ENCODE measurements at regions not wholly inside any gene's neighbourhood (a gene's known extent, or its start where the extent isn't known, plus 50 kb on each side); places are given as distances from the start of the nearest gene placed in this dataset.

DNA sequence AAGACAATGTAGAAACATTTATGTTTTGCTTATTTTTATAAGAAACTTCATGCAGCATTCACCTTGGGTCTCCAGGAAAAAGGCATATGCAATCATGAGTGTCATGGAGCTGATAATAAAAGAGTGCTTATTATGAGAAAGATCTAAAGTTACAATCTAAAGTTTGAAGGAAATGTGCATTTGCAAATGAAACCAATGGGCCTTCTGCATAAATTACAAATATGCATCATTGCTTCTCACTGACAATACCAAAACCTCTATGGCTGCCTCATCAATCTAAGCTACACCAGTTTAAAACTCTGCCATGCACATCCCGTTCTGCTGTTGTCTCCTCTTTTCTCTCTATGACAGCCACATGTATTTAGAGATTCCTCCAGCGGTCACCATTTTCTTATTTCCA lies 103.2 kb upstream of the ABI3BP start:
- 94 to 96% methylated on average over 2 of the region's 2 CpGs for WGBS, 2 donors
- no peak for TF ChIP-seq EP300 (IDR thresholded peaks at IDR 0.05)
- no peak for TF ChIP-seq CTCF (IDR thresholded peaks at IDR 0.05)
- TF ChIP-seq POLR2A (IDR thresholded peaks at IDR 0.05), result no peak
- no peak for TF ChIP-seq POLR2AphosphoS5 (IDR thresholded peaks at IDR 0.05)
- ATAC-seq (ENCODE audit: low FRiP score in 2 of 2), result no peak
- no peaks in the 10 kb centered on the region for H3K4me1 ChIP-seq
- no peaks in the 10 kb centered on the region for H3K36me3 ChIP-seq
- H3K27ac ChIP-seq, result no peak overlapping the region
- H3K27me3 ChIP-seq, result no peaks in the 10 kb centered on the region
- no peak for DNase-seq
- no peaks in the 10 kb centered on the region for H3K9me3 ChIP-seq
- no peak overlapping the region for H3K4me3 ChIP-seq

DNA sequence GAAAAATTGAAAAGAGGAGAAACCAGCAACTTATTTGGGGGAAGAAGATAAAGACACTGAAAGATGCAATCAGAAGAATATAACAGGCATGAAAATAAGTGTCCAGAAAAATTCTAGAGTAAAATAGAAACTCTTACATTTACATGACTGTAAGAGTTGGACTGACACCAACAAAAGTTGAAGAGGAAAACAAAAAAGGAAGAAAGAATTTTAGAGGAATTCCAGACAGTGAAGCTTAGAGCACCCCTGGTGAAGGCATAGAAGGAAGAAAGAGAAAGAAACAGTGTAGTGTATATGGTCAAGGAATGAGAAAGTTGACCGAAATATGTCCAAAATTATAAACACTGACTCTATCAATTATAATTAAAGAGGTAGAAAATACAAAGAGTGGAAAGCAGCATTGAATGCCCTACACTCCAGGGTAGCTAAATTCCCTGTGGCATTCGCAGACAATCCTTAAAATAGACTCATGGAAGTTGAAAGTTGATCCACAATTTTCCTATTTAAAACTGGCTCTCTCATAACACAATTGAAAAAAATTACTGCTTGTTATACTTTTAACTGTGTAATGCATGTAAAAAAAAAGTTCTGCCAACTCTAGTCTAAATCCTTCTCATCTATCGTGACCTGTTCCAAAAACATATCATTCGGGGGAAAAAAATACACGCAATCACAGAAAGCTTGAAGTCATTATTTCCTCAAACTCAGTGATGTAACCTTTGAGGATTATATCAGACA lies 102.6 kb upstream of the ABI3BP start:
- no peak for ATAC-seq (ENCODE audit: low FRiP score in 2 of 2)
- Histone ChIP-seq H3K4me1 (no peaks in the 10 kb centered on the region), H3K9me3 (no peaks in the 10 kb centered on the region), H3K27ac (no peak overlapping the region), H3K4me3 (no peak overlapping the region), H3K36me3 (no peaks in the 10 kb centered on the region), H3K27me3 (no peaks in the 10 kb centered on the region)
- WGBS, 2 donors, result 82 to 85% methylated on average over 5 of the region's 5 CpGs
- no peak for DNase-seq
- no peak for TF ChIP-seq CTCF (IDR thresholded peaks at IDR 0.05)
- no peak for TF ChIP-seq POLR2A (IDR thresholded peaks at IDR 0.05)
- no peak for TF ChIP-seq EP300 (IDR thresholded peaks at IDR 0.05)
- TF ChIP-seq POLR2AphosphoS5 (IDR thresholded peaks at IDR 0.05), result no peak

DNA sequence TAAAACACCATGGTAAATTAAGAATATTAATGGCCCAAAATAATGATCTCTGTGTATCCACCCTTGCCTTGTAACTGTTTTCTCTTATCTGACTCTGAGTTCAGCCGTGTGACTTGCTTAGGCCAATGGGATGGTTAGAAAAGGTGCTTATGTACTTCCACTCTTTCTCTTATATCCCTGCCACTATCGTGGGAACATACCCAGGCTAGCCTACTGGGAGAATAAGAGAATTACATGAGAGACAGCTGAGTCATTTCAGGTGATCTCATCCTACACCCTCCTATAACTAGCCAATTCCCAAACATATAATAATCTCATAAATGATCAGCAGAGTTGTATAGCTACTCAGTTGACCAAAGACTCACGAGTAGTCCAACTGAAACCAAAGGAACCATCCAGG lies 98.3 kb upstream of the ABI3BP start:
- DNase-seq, result no peak
- no peak for TF ChIP-seq EP300 (IDR thresholded peaks at IDR 0.05)
- TF ChIP-seq POLR2A (IDR thresholded peaks at IDR 0.05), result no peak
- TF ChIP-seq CTCF (IDR thresholded peaks at IDR 0.05), result no peak
- TF ChIP-seq POLR2AphosphoS5 (IDR thresholded peaks at IDR 0.05), result no peak
- no peak for ATAC-seq (ENCODE audit: low FRiP score in 2 of 2)
- Histone ChIP-seq H3K9me3 (no peaks in the 10 kb centered on the region), H3K4me1 (no peaks in the 10 kb centered on the region), H3K27me3 (no peaks in the 10 kb centered on the region), H3K4me3 (no peak overlapping the region), H3K36me3 (no peaks in the 10 kb centered on the region), H3K27ac (no peak overlapping the region)
- WGBS, 2 donors, result 88% methylated on average over 3 of the region's 3 CpGs

DNA sequence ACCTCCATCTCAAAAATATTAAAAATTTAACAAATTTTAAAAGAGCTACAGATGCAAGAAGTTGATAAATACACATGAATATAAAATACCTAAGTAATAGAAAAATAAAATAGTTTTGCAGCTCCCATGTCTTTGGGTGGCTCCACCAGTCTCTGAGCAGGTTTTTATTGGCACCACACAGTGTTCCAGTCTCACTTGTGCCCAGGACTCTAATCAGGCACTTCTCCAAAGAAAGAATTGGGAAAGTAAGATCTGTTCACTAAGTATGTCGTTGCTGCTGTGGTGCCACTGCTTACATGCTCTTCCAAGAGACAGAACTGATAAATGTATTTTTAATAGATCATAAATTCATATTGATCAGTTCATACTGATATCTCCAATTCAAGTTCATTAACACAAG lies 92.5 kb upstream of the ABI3BP start:
- ATAC-seq (ENCODE audit: low FRiP score in 2 of 2), result no peak

More for the DNA sequence above, 92.5 kb upstream of the ABI3BP start:
- no peak overlapping the region for H3K4me3 ChIP-seq
- H3K27me3 ChIP-seq, result no peaks in the 10 kb centered on the region
- no peak for TF ChIP-seq POLR2AphosphoS5 (IDR thresholded peaks at IDR 0.05)
- TF ChIP-seq EP300 (IDR thresholded peaks at IDR 0.05), result no peak
- TF ChIP-seq CTCF (IDR thresholded peaks at IDR 0.05), result no peak
- TF ChIP-seq POLR2A (IDR thresholded peaks at IDR 0.05), result no peak
- no peak for DNase-seq
- no peak overlapping the region for H3K27ac ChIP-seq
- 70 to 72% methylated on average over 1 of the region's 1 CpG for WGBS, 2 donors
- H3K9me3 ChIP-seq, result no peaks in the 10 kb centered on the region
- no peaks in the 10 kb centered on the region for H3K4me1 ChIP-seq
- H3K36me3 ChIP-seq, result no peaks in the 10 kb centered on the region
